H1 (cell line): ENCODE measurements at regions not wholly inside any gene's neighbourhood (a gene's known extent, or its start where the extent isn't known, plus 50 kb on each side); places are given as distances from the start of the nearest gene placed in this dataset.

Source experiments
- CTCF ChIA-PET: fragments of 300-600 bp; sonication (Branson Sonifier 250); formaldehyde crosslinking; loops from one replicate; lab custom pipeline; 2021; ENCODE audit not compliant: partially characterized antibody; lab: Charles Lee
- POLR2A ChIA-PET: fragments of 300-600 bp; sonication (Branson Sonifier 250); formaldehyde crosslinking; loops from one replicate; lab custom pipeline; 2021; ENCODE audit warnings: inconsistent platforms; ENCODE audit not compliant: partially characterized antibody; lab: Charles Lee
- DNase-seq, 2 experiments: peaks; one replicate each; pipeline versions ENCODE4 v3.0.0 to v3.0.0-alpha.2; 2010 to 2022; ENCODE audit warnings: low spot score in 2 of 2, low read depth in 1 of 2, mixed read lengths in 1 of 2
- FAIRE-seq: peaks from 2 replicates; lab custom pipeline; 2011; peaks lifted over from hg19 to GRCh38; lab: Jason Lieb, UNC
- H2AFZ ChIP-seq: 2 replicates; pipeline ENCODE4 v1.8.1; 2012; ENCODE audit warnings: low read length, inconsistent platforms
- H2AK5ac ChIP-seq: 2 replicates; pipeline ENCODE4 v1.6.1; 2013; ENCODE audit warnings: low read depth, low read length
- H2BK120ac ChIP-seq: replicated peaks from 2 replicates; pipeline ENCODE3; 2013; ENCODE audit warnings: low read depth, low read length, inconsistent platforms
- H2BK12ac ChIP-seq: 2 replicates; pipeline ENCODE4 v1.6.1; 2013; ENCODE audit warnings: low read depth, low read length
- H2BK15ac ChIP-seq: 2 replicates; pipeline ENCODE4 v1.6.1; 2013; ENCODE audit warnings: low read length
- H2BK20ac ChIP-seq: 2 replicates; pipeline ENCODE4 v1.6.1; 2013; ENCODE audit warnings: low read length
- H2BK5ac ChIP-seq: 2 replicates; pipeline ENCODE4 v1.6.1; 2013; ENCODE audit warnings: low read depth, low read length
- H3K14ac ChIP-seq: 2 replicates; pipeline ENCODE4 v1.6.1; 2013; ENCODE audit warnings: inconsistent platforms; ENCODE audit not compliant: insufficient read length
- H3K18ac ChIP-seq: 2 replicates; pipeline ENCODE4 v1.6.1; 2013; ENCODE audit warnings: low read length; ENCODE audit errors: extremely low read depth
- H3K23ac ChIP-seq: 2 replicates; pipeline ENCODE4 v1.6.1; 2013; ENCODE audit warnings: inconsistent platforms; ENCODE audit not compliant: insufficient read length
- H3K23me2 ChIP-seq: 2 replicates; pipeline ENCODE4 v1.6.1; 2013; ENCODE audit warnings: low read depth, low read length
- H3K27ac ChIP-seq: 2 replicates; pipeline ENCODE4 v1.6.1; 2011; ENCODE audit warnings: low read depth, low read length, inconsistent platforms
- H3K27me3 ChIP-seq, 4 experiments: replicated peaks in 1 of 4; 1 replicate in 1 of 4; 2 replicates in 3 of 4; pipeline versions ENCODE4 v1.6.1 to v1.8.1; 2011 to 2013; ENCODE audit warnings: low read length in 3 of 4, mild to moderate bottlenecking in 3 of 4, inconsistent platforms in 2 of 4, mixed read lengths in 2 of 4, moderate library complexity in 1 of 4; ENCODE audit not compliant: control insufficient read depth in 3 of 4, insufficient read depth in 3 of 4; ENCODE audit errors: extremely low read depth in 1 of 4
- H3K36me3 ChIP-seq, 4 experiments: 2 replicates each; pipeline versions ENCODE4 v1.6.1 to v1.8.1; 2011 to 2013; ENCODE audit warnings: mild to moderate bottlenecking in 4 of 4, low read length in 3 of 4, moderate library complexity in 2 of 4, control low read depth in 1 of 4, inconsistent platforms in 1 of 4; ENCODE audit not compliant: insufficient read depth in 4 of 4, control insufficient read depth in 2 of 4
- H3K4ac ChIP-seq: replicated peaks from 2 replicates; pipeline ENCODE3; 2013; ENCODE audit warnings: low read length, low read depth, mixed read lengths, inconsistent platforms; ENCODE audit not compliant: insufficient read length
- H3K4me1 ChIP-seq, 4 experiments: replicated peaks in 1 of 4; 1 replicate in 1 of 4; 2 replicates in 3 of 4; pipeline versions ENCODE4 v1.6.1 to v1.8.1; 2011 to 2013; ENCODE audit warnings: low read length in 3 of 4, inconsistent platforms in 2 of 4, mixed read lengths in 1 of 4; ENCODE audit not compliant: insufficient read depth in 4 of 4, control insufficient read depth in 3 of 4
- H3K4me2 ChIP-seq, 2 experiments: 2 replicates each; pipeline versions ENCODE4 v1.6.1 to v1.8.1; 2011 to 2013; ENCODE audit warnings: low read depth in 2 of 2, low read length in 2 of 2, control low read depth in 1 of 2, inconsistent platforms in 1 of 2, mild to moderate bottlenecking in 1 of 2; ENCODE audit not compliant: insufficient read depth in 1 of 2
- H3K4me3 ChIP-seq, 4 experiments: fragments of 200-600, 300-600 bp in 1 of 4; sonication (generic), shearing (Covaris generic), sonication (Bioruptor Twin) in 1 of 4; 2 replicates each; pipeline versions ENCODE4 v1.5.1 to v1.8.1; 2011 to 2016; ENCODE audit warnings: low read length in 4 of 4, low read depth in 3 of 4, control low read depth in 2 of 4, inconsistent platforms in 2 of 4, mild to moderate bottlenecking in 2 of 4, mixed read lengths in 1 of 4, moderate library complexity in 1 of 4; ENCODE audit not compliant: insufficient read depth in 2 of 4; ENCODE audit errors: extremely low read depth in 1 of 4
- H3K56ac ChIP-seq: replicated peaks from 2 replicates; pipeline ENCODE3; 2013; ENCODE audit warnings: low read depth, mild to moderate bottlenecking, mixed read lengths, low read length, inconsistent platforms; ENCODE audit not compliant: insufficient read length
- H3K79me1 ChIP-seq: 2 replicates; pipeline ENCODE4 v1.6.1; 2013; ENCODE audit warnings: low read depth, low read length, control low read depth
- H3K79me2 ChIP-seq, 2 experiments: 2 replicates each; pipeline versions ENCODE4 v1.6.1 to v1.8.1; 2012 to 2013; ENCODE audit warnings: low read length in 2 of 2, mild to moderate bottlenecking in 2 of 2, inconsistent platforms in 1 of 2; ENCODE audit not compliant: insufficient read depth in 2 of 2, control insufficient read depth in 1 of 2
- H3K9ac ChIP-seq, 4 experiments: replicated peaks in 1 of 4; 1 replicate in 1 of 4; 2 replicates in 3 of 4; pipeline versions ENCODE4 v1.6.1 to v1.8.1; 2011 to 2013; ENCODE audit warnings: low read depth in 3 of 4, low read length in 3 of 4, control low read depth in 2 of 4, mild to moderate bottlenecking in 2 of 4, moderate library complexity in 2 of 4, inconsistent platforms in 1 of 4; ENCODE audit errors: extremely low read depth in 1 of 4
- H3K9me3 ChIP-seq, 2 experiments: 2 replicates each; pipeline versions ENCODE4 v1.6.1 to v1.8.1; 2012 to 2013; ENCODE audit warnings: mild to moderate bottlenecking in 2 of 2, moderate library complexity in 2 of 2, control low read depth in 1 of 2, inconsistent platforms in 1 of 2, low read depth in 1 of 2, low read length in 1 of 2, mixed read lengths in 1 of 2; ENCODE audit not compliant: insufficient read depth in 2 of 2
- H4K20me1 ChIP-seq, 2 experiments: replicated peaks in 1 of 2; 2 replicates each; pipeline versions ENCODE3 to v1.8.1; 2011 to 2013; ENCODE audit warnings: inconsistent platforms in 2 of 2, low read length in 2 of 2, mild to moderate bottlenecking in 1 of 2; ENCODE audit not compliant: insufficient read depth in 2 of 2, control insufficient read depth in 1 of 2
- H4K5ac ChIP-seq: 2 replicates; pipeline ENCODE4 v1.6.1; 2013; ENCODE audit warnings: low read length, low read depth, mixed read lengths, inconsistent platforms; ENCODE audit not compliant: insufficient read length
- H4K8ac ChIP-seq: 2 replicates; pipeline ENCODE4 v1.8.0; 2013; ENCODE audit warnings: mild to moderate bottlenecking, moderate library complexity, low read length, inconsistent platforms; ENCODE audit not compliant: insufficient read depth; ENCODE audit errors: extremely low read depth
- H4K91ac ChIP-seq: replicated peaks from 2 replicates; pipeline ENCODE3; 2013; ENCODE audit warnings: low read length, mixed read lengths, inconsistent platforms; ENCODE audit not compliant: insufficient read length
- CBX5 ChIP-seq: fragments of 300-800, 300-1000 bp; sonication (generic); IDR thresholded peaks from 2 replicates; pipeline ENCODE4 v1.7.1; 2016; ENCODE audit warnings: antibody characterized with exemption, low read length, low read depth
- CHD1 ChIP-seq: IDR thresholded peaks from 2 replicates; pipeline ENCODE4 v1.6.1; 2012; ENCODE audit warnings: low read depth, low read length, improper control_type of control experiment
- CREB1 ChIP-seq: IDR thresholded peaks from 2 replicates; pipeline ENCODE4 v1.6.1; 2012; ENCODE audit warnings: inconsistent platforms
- CTBP2 ChIP-seq: IDR thresholded peaks from 2 replicates; pipeline ENCODE4 v1.7.0; 2011; ENCODE audit warnings: borderline replicate concordance, mild to moderate bottlenecking, moderate library complexity, mixed read lengths, low read length; ENCODE audit not compliant: insufficient read depth, insufficient read length
- MAFK ChIP-seq: IDR thresholded peaks from 2 replicates; pipeline ENCODE4 v1.6.1; 2012; ENCODE audit warnings: low read depth, mild to moderate bottlenecking, improper control_type of control experiment, low read length
- PHF8 ChIP-seq: fragments of 200-600 bp; sonication (generic); conservative IDR thresholded peaks from 2 replicates; pipeline ENCODE4 v1.7.1; 2012; ENCODE audit warnings: low read depth, mild to moderate bottlenecking, inconsistent platforms, low read length, moderate library complexity
- RFX5 ChIP-seq: IDR thresholded peaks from 2 replicates; pipeline ENCODE4 v1.6.1; 2011; ENCODE audit warnings: low read depth, low read length, improper control_type of control experiment, borderline replicate concordance
- SP4 ChIP-seq: IDR thresholded peaks from 2 replicates; pipeline ENCODE4 v1.6.1; 2012; ENCODE audit warnings: low read length, inconsistent platforms
- WGBS, 2 experiments: shearing (Covaris generic) in 1 of 2; methylation state at CpG; one replicate each; pipeline versions ENCODE4 v1.1.6 to v1.1.7; 2013 to 2015; ENCODE audit warnings: low lambda C conversion rate in 2 of 2, mixed read lengths in 2 of 2, inconsistent platforms in 1 of 2, low coverage in 1 of 2, missing lambda C conversion rate in 1 of 2; ENCODE audit not compliant: insufficient replicate concordance in 2 of 2, insufficient coverage in 1 of 2, insufficient read length in 1 of 2; ENCODE audit errors: extremely low coverage in 1 of 2, missing lambda C conversion rate in 1 of 2; 5-methylcytosine and 5-hydroxymethylcytosine counted together

- no peaks in the 10 kb centered on the region for H3K4me1 ChIP-seq
- no peak overlapping the region for H4K8ac ChIP-seq
- H2BK120ac ChIP-seq: no peak overlapping the region
- no peak overlapping the region for H2AK5ac ChIP-seq
- CTCF ChIA-PET: interaction anchor here (1.0 kb wide), 1 partner anchor 16 kb away, joined by 3 read pairs; no protein-coding TSS in a partner anchor
- no peaks in the 10 kb centered on the region for H3K23me2 ChIP-seq
- 89% methylated on average over 3 of the region's 3 CpGs; no CpG with 5 or more reads in 1 of the 2 experiments for WGBS, 2 experiments
- no peaks in the 10 kb centered on the region for H4K20me1 ChIP-seq
- FAIRE-seq: no peak
- H2AFZ ChIP-seq: no peak overlapping the region
- H3K4ac ChIP-seq: no peak overlapping the region
- no peak overlapping the region for H4K91ac ChIP-seq
- H4K5ac ChIP-seq: no peak overlapping the region
- POLR2A ChIA-PET: no interaction called here
- no peak overlapping the region for H3K14ac ChIP-seq
- H2BK20ac ChIP-seq: no peak overlapping the region
- H3K9ac ChIP-seq: no peak overlapping the region
- H3K36me3 ChIP-seq: no peaks in the 10 kb centered on the region
- no peak overlapping the region for H2BK5ac ChIP-seq
- H3K27ac ChIP-seq: no peak overlapping the region
- H2BK15ac ChIP-seq: no peak overlapping the region
- H3K27me3 ChIP-seq: no peaks in the 10 kb centered on the region
- no peak overlapping the region for H3K4me2 ChIP-seq
- no peaks in the 10 kb centered on the region for H3K79me1 ChIP-seq
- H3K56ac ChIP-seq: no peak overlapping the region
- DNase-seq: no peak
- TF ChIP-seq MAFK (no peak), RFX5 (no peak), CHD1 (no peak), CTBP2 (no peak), CBX5 (no peak), CREB1 (no peak), SP4 (no peak), PHF8 (no peak)
- H3K79me2 ChIP-seq: no peaks in the 10 kb centered on the region
- no peak overlapping the region for H2BK12ac ChIP-seq
- peaks cover 2 to 6% of the 10 kb centered on the region in 2 experiments; a peak in 2 of 4 replicates for H3K9me3 ChIP-seq
- H3K4me3 ChIP-seq: no peak overlapping the region
- no peak overlapping the region for H3K23ac ChIP-seq
- H3K18ac ChIP-seq: no peak overlapping the region
These were observed 124.7 kb downstream of the WNT5A start for GRCh38 chr3:55362210-55362960.
